ENCODE measurements at regions not wholly inside any gene's neighbourhood (a gene's known extent, or its start where the extent isn't known, plus 50 kb on each side); places are given as distances from the start of the nearest gene placed in this dataset.

DNA sequence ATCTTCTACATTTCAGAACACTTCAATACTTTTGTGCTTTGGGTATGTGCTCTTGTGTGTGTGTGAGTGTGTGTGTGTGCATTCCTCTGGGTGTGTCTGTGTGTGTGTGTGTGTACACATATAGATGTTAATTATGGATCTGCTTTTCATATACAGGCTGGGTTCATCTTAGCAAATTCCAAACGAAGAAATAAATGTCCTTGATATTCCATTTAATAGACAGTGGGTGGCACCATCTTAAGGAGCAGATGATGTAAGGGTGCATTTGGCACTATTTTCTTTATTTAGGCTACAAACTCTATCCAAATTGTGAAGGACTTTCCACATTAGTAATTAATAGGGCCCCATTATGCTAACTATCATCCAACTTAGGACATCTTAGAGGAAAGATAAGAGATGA, 425.8 kb upstream of the POU3F3 start:
- Histone ChIP-seq H3K4me1 (ENCODE audit: insufficient read depth, low read length) (peaks cover 8% of the 10 kb centered on the region), H3K9ac (ENCODE audit: low read depth, low read length) (no peak overlapping the region), H3K9me3 (ENCODE audit: control insufficient read depth, insufficient read depth, low read length) (no peaks in the 10 kb centered on the region), H3K36me3 (ENCODE audit: insufficient read depth, low read length) (no peaks in the 10 kb centered on the region)

- Histone ChIP-seq H3K36me3 (ENCODE audit: insufficient read depth, low read length) (no peaks in the 10 kb centered on the region), H3K9ac (ENCODE audit: low read depth, low read length) (no peak overlapping the region), H3K4me1 (ENCODE audit: insufficient read depth, low read length) (peaks cover 9% of the 10 kb centered on the region), H3K9me3 (ENCODE audit: control insufficient read depth, insufficient read depth, low read length) (no peaks in the 10 kb centered on the region)
Measured at GRCh38 chr2:104429639-104430358, 424.1 kb upstream of the POU3F3 start.

DNA sequence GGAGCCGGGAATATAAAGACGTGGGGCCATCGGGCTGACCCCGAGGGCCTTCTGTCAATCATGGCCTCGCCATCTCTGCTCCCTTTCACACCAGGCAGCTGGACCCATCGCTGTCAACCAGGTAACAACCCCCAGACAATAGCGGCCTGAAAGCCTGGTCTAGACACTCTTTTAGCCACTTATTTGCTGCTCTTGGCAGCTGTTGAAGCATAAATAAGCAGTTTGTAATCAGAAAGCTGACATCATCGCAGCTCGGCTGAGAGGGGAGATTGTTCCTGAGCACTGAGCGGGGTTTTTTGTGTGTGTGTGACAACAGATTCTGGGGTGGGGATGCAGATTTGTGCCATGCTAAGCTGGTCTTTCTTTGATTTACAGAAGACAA, 423.6 kb upstream of the POU3F3 start:
- peaks cover 9% of the 10 kb centered on the region for H3K4me1 ChIP-seq (ENCODE audit: insufficient read depth, low read length)
- H3K9ac ChIP-seq (ENCODE audit: low read depth, low read length) = no peak overlapping the region
- no peaks in the 10 kb centered on the region for H3K36me3 ChIP-seq (ENCODE audit: insufficient read depth, low read length)
- H3K9me3 ChIP-seq (ENCODE audit: control insufficient read depth, insufficient read depth, low read length) = no peaks in the 10 kb centered on the region

- peaks cover 9% of the 10 kb centered on the region for H3K4me1 ChIP-seq (ENCODE audit: insufficient read depth, low read length)
- no peaks in the 10 kb centered on the region for H3K36me3 ChIP-seq (ENCODE audit: insufficient read depth, low read length)
- no peak overlapping the region for H3K9ac ChIP-seq (ENCODE audit: low read depth, low read length)
- no peaks in the 10 kb centered on the region for H3K9me3 ChIP-seq (ENCODE audit: control insufficient read depth, insufficient read depth, low read length)
Measured at GRCh38 chr2:104430852-104431251, 423.1 kb upstream of the POU3F3 start.

DNA sequence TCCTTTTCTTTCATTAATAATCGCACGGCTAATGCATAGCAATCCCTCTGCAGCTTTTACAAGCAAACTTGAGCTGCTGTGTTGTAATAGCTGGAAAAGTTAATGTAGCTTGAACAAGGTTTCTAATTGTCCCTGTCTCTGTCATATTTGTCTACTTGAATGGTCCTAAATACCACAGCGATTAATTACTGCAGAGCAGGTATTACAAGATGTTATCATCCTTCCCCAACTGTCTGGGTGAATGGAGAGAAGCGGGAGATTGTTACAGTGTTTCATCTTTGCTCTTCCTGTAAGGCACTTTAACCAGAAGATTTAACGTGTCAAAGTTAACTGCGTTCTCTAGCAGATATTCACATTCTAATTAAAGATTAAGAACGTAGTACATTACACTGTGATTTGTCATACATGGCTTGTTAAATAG, 422.2 kb upstream of the POU3F3 start:
- Histone ChIP-seq H3K9ac (ENCODE audit: low read depth, low read length) (no peak overlapping the region), H3K4me1 (ENCODE audit: insufficient read depth, low read length) (peaks cover 9% of the 10 kb centered on the region), H3K9me3 (ENCODE audit: control insufficient read depth, insufficient read depth, low read length) (no peaks in the 10 kb centered on the region), H3K36me3 (ENCODE audit: insufficient read depth, low read length) (no peaks in the 10 kb centered on the region)

DNA sequence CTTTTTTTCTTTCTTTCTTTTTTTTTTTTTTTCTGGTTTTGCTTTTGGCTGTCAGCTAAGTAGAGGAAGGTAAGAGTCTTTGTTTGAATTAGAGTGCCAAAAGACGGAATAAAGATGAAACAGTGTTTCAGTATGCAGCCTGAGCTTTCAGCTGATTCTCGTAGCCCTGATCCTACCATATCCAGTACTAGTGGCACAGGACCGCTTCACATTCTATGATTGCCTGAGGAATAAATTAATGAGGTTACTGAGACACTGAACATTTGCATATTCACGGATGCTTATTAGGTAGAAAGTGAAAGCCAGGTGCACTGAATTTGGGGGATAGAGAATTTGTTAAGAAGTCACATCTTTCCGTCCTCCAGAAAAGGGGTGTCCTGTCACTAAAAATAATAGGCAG, 421.5 kb upstream of the POU3F3 start:
- no peaks in the 10 kb centered on the region for H3K9me3 ChIP-seq (ENCODE audit: control insufficient read depth, insufficient read depth, low read length)
- H3K4me1 ChIP-seq (ENCODE audit: insufficient read depth, low read length) = peaks cover 9% of the 10 kb centered on the region
- H3K36me3 ChIP-seq (ENCODE audit: insufficient read depth, low read length) = no peaks in the 10 kb centered on the region
- H3K9ac ChIP-seq (ENCODE audit: low read depth, low read length) = no peak overlapping the region

GRCh38 chr2:104432991-104433390, 420.9 kb upstream of the POU3F3 start:
- Histone ChIP-seq H3K36me3 (ENCODE audit: insufficient read depth, low read length) (no peaks in the 10 kb centered on the region), H3K9me3 (ENCODE audit: control insufficient read depth, insufficient read depth, low read length) (no peaks in the 10 kb centered on the region), H3K4me1 (ENCODE audit: insufficient read depth, low read length) (peaks cover 9% of the 10 kb centered on the region), H3K9ac (ENCODE audit: low read depth, low read length) (no peak overlapping the region)

DNA sequence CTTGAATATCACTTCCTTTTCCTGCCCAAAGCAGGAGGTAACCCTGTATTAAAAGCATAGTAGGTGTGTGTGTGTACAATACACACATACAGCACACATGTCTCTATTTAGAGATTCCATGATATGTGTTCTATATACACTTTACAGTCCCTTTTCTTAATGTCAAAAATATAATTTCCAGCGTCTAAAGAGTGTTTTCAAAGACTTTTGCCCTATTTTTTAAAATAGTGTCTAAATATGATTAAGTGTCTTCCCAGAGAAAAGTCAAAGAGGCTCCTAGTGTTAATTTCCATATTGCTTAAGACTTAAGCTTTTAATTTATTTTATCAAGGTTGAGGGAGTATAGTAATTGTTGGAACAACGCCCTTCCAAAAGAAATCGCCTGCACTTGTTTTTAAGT, 420.3 kb upstream of the POU3F3 start:
- Histone ChIP-seq H3K9ac (ENCODE audit: low read depth, low read length) (no peak overlapping the region), H3K4me1 (ENCODE audit: insufficient read depth, low read length) (peaks cover 9% of the 10 kb centered on the region)

GRCh38 chr2:104434318-104434792, 419.6 kb upstream of the POU3F3 start:
- H3K9ac ChIP-seq (ENCODE audit: low read depth, low read length) = peak overlapping the region; percentile 41; the same call in 1 of the 2 replicates
- H3K36me3 ChIP-seq (ENCODE audit: insufficient read depth, low read length) = no peaks in the 10 kb centered on the region
- peaks cover 9% of the 10 kb centered on the region for H3K4me1 ChIP-seq (ENCODE audit: insufficient read depth, low read length)
- H3K9me3 ChIP-seq (ENCODE audit: control insufficient read depth, insufficient read depth, low read length) = no peaks in the 10 kb centered on the region

More for the DNA sequence above, 420.3 kb upstream of the POU3F3 start:
- Histone ChIP-seq H3K36me3 (ENCODE audit: insufficient read depth, low read length) (no peaks in the 10 kb centered on the region), H3K9me3 (ENCODE audit: control insufficient read depth, insufficient read depth, low read length) (no peaks in the 10 kb centered on the region)

DNA sequence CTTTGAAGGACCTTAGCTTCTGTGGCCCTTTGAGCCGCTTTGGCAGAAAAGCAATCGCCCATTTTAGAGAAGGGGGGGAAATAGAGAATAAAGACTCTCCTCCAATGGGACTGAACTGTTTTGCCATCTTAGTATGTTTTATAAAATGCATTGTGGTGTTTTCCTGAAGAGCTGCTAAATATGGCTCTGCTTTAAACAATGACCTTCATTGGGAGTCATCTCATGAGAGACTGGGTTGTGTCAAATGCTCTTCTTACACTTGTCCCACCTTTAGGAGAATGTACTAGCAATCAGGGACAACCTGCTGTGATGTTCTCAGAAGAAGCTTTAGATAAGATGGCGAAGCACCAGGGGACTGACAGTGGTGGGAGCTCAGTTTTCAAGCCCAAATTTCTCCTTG, 418.9 kb upstream of the POU3F3 start:
- H3K36me3 ChIP-seq (ENCODE audit: insufficient read depth, low read length) = no peaks in the 10 kb centered on the region
- H3K9ac ChIP-seq (ENCODE audit: low read depth, low read length) = peak overlapping the region; percentile 41; the same call in 1 of the 2 replicates
- peaks cover 9% of the 10 kb centered on the region for H3K4me1 ChIP-seq (ENCODE audit: insufficient read depth, low read length)
- no peaks in the 10 kb centered on the region for H3K9me3 ChIP-seq (ENCODE audit: control insufficient read depth, insufficient read depth, low read length)

DNA sequence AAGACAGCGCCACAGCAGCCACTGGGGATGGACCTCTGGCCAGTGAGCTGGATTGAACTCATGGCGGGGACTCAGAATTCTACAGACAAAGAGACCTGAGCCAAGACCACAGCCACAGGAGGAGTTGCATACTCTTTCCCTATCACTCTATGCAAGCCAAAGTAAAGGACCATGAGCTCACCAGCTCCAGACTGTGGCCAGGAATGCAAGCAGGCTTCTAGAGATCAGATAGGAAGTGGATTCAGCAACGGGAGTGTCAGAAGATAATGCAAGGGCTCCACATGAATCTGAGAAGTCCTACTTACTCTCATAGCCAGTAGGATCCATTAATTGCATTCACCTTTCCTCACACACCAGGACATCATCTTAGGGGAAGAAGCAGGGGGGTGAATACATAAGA, 415.4 kb upstream of the POU3F3 start:
- no peaks in the 10 kb centered on the region for H3K9me3 ChIP-seq (ENCODE audit: control insufficient read depth, insufficient read depth, low read length)
- no peaks in the 10 kb centered on the region for H3K4me1 ChIP-seq (ENCODE audit: insufficient read depth, low read length)
- no peaks in the 10 kb centered on the region for H3K36me3 ChIP-seq (ENCODE audit: insufficient read depth, low read length)
- no peak overlapping the region for H3K9ac ChIP-seq (ENCODE audit: low read depth, low read length)

DNA sequence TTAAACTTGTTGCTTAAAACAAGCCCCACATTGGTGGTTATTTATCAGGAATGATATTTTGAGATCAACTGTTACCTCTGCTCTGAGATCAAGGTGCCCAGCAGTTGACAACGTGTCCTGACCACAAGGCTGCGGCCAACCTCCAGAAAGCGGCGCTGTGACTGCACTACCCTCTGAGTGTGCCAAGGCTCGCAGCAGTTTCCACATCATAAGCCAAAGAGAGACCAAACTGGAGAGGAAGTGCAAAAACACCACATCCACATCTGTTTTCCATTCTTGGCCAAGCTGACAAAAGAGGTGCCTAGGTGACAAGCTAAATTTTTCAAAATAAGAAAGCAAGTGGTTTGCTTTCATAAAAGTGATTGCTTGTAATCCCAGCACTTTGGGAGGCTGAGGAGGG, 410.8 kb upstream of the POU3F3 start:
- H3K4me1 ChIP-seq (ENCODE audit: insufficient read depth, low read length) = 0 out of 2 replicates have a peak, but pooled peaks cover 3% of the 10 kb centered on the region
- no peaks in the 10 kb centered on the region for H3K36me3 ChIP-seq (ENCODE audit: insufficient read depth, low read length)

GRCh38 chr2:104444392-104444791, 409.5 kb upstream of the POU3F3 start:
- Histone ChIP-seq H3K4me1 (ENCODE audit: insufficient read depth, low read length) (0 out of 2 replicates have a peak, but pooled peaks cover 3% of the 10 kb centered on the region), H3K36me3 (ENCODE audit: insufficient read depth, low read length) (no peaks in the 10 kb centered on the region), H3K9ac (ENCODE audit: low read depth, low read length) (no peak overlapping the region), H3K9me3 (ENCODE audit: control insufficient read depth, insufficient read depth, low read length) (no peaks in the 10 kb centered on the region)

More for the DNA sequence above, 410.8 kb upstream of the POU3F3 start:
- Histone ChIP-seq H3K9me3 (ENCODE audit: control insufficient read depth, insufficient read depth, low read length) (no peaks in the 10 kb centered on the region), H3K9ac (ENCODE audit: low read depth, low read length) (no peak overlapping the region)

GRCh38 chr2:104444889-104445288, 409.0 kb upstream of the POU3F3 start:
- Histone ChIP-seq H3K4me1 (ENCODE audit: insufficient read depth, low read length) (0 out of 2 replicates have a peak, but pooled peaks cover 3% of the 10 kb centered on the region), H3K36me3 (ENCODE audit: insufficient read depth, low read length) (no peaks in the 10 kb centered on the region), H3K9ac (ENCODE audit: low read depth, low read length) (no peak overlapping the region), H3K9me3 (ENCODE audit: control insufficient read depth, insufficient read depth, low read length) (no peaks in the 10 kb centered on the region)

GRCh38 chr2:104447831-104448434, 406.0 kb upstream of the POU3F3 start:
- Histone ChIP-seq H3K9me3 (ENCODE audit: control insufficient read depth, insufficient read depth, low read length) (no peaks in the 10 kb centered on the region), H3K36me3 (ENCODE audit: insufficient read depth, low read length) (no peaks in the 10 kb centered on the region), H3K9ac (ENCODE audit: low read depth, low read length) (no peak overlapping the region), H3K4me1 (ENCODE audit: insufficient read depth, low read length) (0 out of 2 replicates have a peak, but pooled peaks cover 3% of the 10 kb centered on the region)

Measured in ES-I3 (cell line).